ENCODE measurements at regions not wholly inside any gene's neighbourhood (a gene's known extent, or its start where the extent isn't known, plus 50 kb on each side); places are given as distances from the start of the nearest gene placed in this dataset.

DNA sequence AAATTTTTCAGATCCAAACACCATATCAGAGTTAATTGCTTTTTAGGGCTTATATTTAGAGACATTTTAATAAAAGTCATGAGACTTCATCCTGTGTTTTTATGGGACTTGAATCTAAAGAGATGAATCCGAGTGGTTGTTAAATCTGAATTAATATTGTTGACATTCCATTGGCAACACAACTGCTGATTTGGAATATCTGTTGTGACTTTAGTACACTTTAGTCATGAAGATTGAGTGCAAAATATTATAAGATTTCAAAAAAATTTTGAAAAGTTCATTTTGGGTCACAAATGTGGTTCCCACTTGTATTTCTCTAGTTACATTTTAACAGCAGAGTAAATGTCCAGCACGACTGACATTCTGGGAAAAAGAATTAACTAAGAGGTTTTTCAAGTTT is 442.7 kb upstream of the HSF2 start:
- H3K9me3 ChIP-seq (ENCODE audit: low read depth), result no peaks in the 10 kb centered on the region
- H3K4me2 ChIP-seq, result no peak overlapping the region
- no peaks in the 10 kb centered on the region for H3K4me1 ChIP-seq
- peaks cover 17% of the 10 kb centered on the region for H3K9me3 Mint-ChIP-seq
- H3K27me3 ChIP-seq, result no peaks in the 10 kb centered on the region
- no peaks in the 10 kb centered on the region for H3K36me3 ChIP-seq
- H3K9ac ChIP-seq, result no peak overlapping the region
- peaks cover 4% of the 10 kb centered on the region for H3K4me1 Mint-ChIP-seq
- H3K36me3 Mint-ChIP-seq, result no peaks in the 10 kb centered on the region
- peaks cover 3% of the 10 kb centered on the region for H3K27me3 Mint-ChIP-seq (ENCODE audit: insufficient read depth, low read depth)
- no peaks in the 10 kb centered on the region for H3K79me2 ChIP-seq (ENCODE audit: low read depth)
- no peak overlapping the region for H3K27ac ChIP-seq
- H3K4me3 Mint-ChIP-seq, result no peak overlapping the region
- TF ChIP-seq EZH2 (IDR thresholded peaks at IDR 0.05), result no peak
- no peak for TF ChIP-seq EZH2phosphoT487 (IDR thresholded peaks at IDR 0.05)
- TF ChIP-seq, protein P1, sequence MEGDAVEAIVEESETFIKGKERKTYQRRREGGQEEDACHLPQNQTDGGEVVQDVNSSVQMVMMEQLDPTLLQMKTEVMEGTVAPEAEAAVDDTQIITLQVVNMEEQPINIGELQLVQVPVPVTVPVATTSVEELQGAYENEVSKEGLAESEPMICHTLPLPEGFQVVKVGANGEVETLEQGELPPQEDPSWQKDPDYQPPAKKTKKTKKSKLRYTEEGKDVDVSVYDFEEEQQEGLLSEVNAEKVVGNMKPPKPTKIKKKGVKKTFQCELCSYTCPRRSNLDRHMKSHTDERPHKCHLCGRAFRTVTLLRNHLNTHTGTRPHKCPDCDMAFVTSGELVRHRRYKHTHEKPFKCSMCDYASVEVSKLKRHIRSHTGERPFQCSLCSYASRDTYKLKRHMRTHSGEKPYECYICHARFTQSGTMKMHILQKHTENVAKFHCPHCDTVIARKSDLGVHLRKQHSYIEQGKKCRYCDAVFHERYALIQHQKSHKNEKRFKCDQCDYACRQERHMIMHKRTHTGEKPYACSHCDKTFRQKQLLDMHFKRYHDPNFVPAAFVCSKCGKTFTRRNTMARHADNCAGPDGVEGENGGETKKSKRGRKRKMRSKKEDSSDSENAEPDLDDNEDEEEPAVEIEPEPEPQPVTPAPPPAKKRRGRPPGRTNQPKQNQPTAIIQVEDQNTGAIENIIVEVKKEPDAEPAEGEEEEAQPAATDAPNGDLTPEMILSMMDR (IDR thresholded peaks at IDR 0.05), result no peak
- no peaks in the 10 kb centered on the region for H3F3A ChIP-seq (ENCODE audit: low read depth)
- H3K27ac Mint-ChIP-seq, result no peak overlapping the region
- no peak overlapping the region for H2AFZ ChIP-seq (replicated peaks)
- no peak overlapping the region for H3K4me3 ChIP-seq
- no peak for DNase-seq (ENCODE audit: low spot score)
- H4K20me1 ChIP-seq (ENCODE audit: low read depth), result no peaks in the 10 kb centered on the region

DNA sequence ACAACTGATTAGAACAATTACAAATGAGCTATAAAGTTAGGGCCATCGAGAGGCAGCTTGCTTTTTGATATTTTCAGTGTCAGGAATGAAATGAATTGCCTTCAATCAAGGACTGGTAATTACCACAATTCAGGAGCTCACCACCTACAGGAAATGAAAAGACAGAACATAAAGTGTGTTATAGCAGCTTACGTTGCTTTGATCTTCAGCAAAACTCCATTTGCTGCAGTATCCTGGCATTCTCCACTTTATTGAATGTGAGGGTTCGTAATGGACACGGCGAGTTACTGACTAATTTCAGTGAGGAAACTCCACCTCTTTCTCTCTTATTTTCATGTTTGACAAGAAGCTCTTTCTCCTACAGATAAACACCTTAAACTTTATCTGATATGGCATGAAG is 440.0 kb upstream of the HSF2 start:
- Mint-ChIP-seq H3K4me1 (peaks cover 4% of the 10 kb centered on the region), H3K27me3 (ENCODE audit: insufficient read depth, low read depth) (no peaks in the 10 kb centered on the region), H3K4me3 (no peak overlapping the region), H3K9me3 (peaks cover 9% of the 10 kb centered on the region), H3K27ac (no peak overlapping the region), H3K36me3 (peaks cover 3% of the 10 kb centered on the region)
- Histone ChIP-seq H3K9me3 (ENCODE audit: low read depth) (no peaks in the 10 kb centered on the region), H3K9ac (no peak overlapping the region), H3K79me2 (ENCODE audit: low read depth) (no peaks in the 10 kb centered on the region), H3K4me2 (no peak overlapping the region), H4K20me1 (ENCODE audit: low read depth) (no peaks in the 10 kb centered on the region), H2AFZ (replicated peaks) (peak overlapping the region; percentile 97), H3K36me3 (no peaks in the 10 kb centered on the region), H3K27ac (no peak overlapping the region), H3F3A (ENCODE audit: low read depth) (no peaks in the 10 kb centered on the region), H3K4me3 (no peak overlapping the region), H3K27me3 (no peaks in the 10 kb centered on the region), H3K4me1 (no peaks in the 10 kb centered on the region)
- no peak for TF ChIP-seq EZH2phosphoT487 (IDR thresholded peaks at IDR 0.05)
- no peak for TF ChIP-seq EZH2 (IDR thresholded peaks at IDR 0.05)
- TF ChIP-seq, protein P1 (IDR thresholded peaks at IDR 0.05), result no peak
- DNase-seq (ENCODE audit: low spot score), result no peak

DNA sequence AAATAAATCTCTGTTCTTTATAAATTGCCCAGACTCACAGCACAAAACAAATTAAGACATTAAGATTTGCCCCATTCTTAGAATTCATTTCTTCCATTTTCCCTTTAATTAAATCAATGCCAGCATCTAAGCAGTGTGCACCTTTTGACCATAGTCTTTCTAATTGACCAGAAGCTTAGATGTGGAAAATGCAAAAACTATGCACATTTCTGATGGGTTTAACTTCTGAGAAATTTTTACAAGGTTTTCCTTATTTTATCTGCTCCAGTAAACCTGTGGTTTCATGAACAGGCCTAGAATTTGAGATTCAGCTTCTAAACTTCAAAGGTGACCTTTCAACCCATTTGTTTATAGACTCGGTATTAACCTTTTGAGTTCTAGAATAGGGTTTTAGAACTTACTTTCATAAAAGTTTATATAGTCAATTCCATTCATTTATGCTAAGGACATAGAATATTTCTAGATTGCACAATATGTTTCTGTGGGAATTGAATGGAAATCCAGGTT is 437.8 kb upstream of the HSF2 start:
- no peak overlapping the region for H3K27ac ChIP-seq
- no peaks in the 10 kb centered on the region for H3F3A ChIP-seq (ENCODE audit: low read depth)
- H3K4me2 ChIP-seq, result no peak overlapping the region
- Mint-ChIP-seq H3K4me1 (peaks cover 4% of the 10 kb centered on the region), H3K9me3 (peaks cover 2% of the 10 kb centered on the region), H3K36me3 (peaks cover 3% of the 10 kb centered on the region), H3K27me3 (ENCODE audit: insufficient read depth, low read depth) (no peaks in the 10 kb centered on the region), H3K27ac (no peak overlapping the region), H3K4me3 (no peak overlapping the region)
- no peaks in the 10 kb centered on the region for H3K4me1 ChIP-seq
- no peak overlapping the region for H3K9ac ChIP-seq
- H3K79me2 ChIP-seq (ENCODE audit: low read depth), result no peaks in the 10 kb centered on the region
- DNase-seq (ENCODE audit: low spot score), result no peak
- H3K36me3 ChIP-seq, result no peaks in the 10 kb centered on the region
- no peaks in the 10 kb centered on the region for H3K9me3 ChIP-seq (ENCODE audit: low read depth)
- no peaks in the 10 kb centered on the region for H4K20me1 ChIP-seq (ENCODE audit: low read depth)
- H3K4me3 ChIP-seq, result no peak overlapping the region
- no peak overlapping the region for H2AFZ ChIP-seq (replicated peaks)
- H3K27me3 ChIP-seq, result no peaks in the 10 kb centered on the region
- no peak for TF ChIP-seq EZH2phosphoT487 (IDR thresholded peaks at IDR 0.05)
- TF ChIP-seq EZH2 (IDR thresholded peaks at IDR 0.05), result no peak
- TF ChIP-seq, protein P1 (IDR thresholded peaks at IDR 0.05), result no peak

Measured in neural progenitor cell (in vitro differentiated cells).